ENCODE measurements at regions not wholly inside any gene's neighbourhood (a gene's known extent, or its start where the extent isn't known, plus 50 kb on each side); places are given as distances from the start of the nearest gene placed in this dataset.
"Not testable (repeated sequence)": the region's sequence is repeated elsewhere in the genome, so short reads cannot be mapped to it uniquely, and the experiment has no call there.

GRCh38 chr6:96276305-96276704 lies 245.3 kb upstream of the UFL1 start:
- H3K4me3 ChIP-seq (ENCODE audit: low read length) = no peak overlapping the region
- no peak for DNase-seq (ENCODE audit: low read depth, low spot score)

- no peak for DNase-seq (ENCODE audit: low read depth, low spot score)
- H3K4me3 ChIP-seq (ENCODE audit: low read length) = no peak overlapping the region
These were observed 244.8 kb upstream of the UFL1 start for GRCh38 chr6:96276856-96277255.

GRCh38 chr6:96279084-96279483 lies 242.5 kb upstream of the UFL1 start:
- DNase-seq (ENCODE audit: low read depth, low spot score) = no peak

DNA sequence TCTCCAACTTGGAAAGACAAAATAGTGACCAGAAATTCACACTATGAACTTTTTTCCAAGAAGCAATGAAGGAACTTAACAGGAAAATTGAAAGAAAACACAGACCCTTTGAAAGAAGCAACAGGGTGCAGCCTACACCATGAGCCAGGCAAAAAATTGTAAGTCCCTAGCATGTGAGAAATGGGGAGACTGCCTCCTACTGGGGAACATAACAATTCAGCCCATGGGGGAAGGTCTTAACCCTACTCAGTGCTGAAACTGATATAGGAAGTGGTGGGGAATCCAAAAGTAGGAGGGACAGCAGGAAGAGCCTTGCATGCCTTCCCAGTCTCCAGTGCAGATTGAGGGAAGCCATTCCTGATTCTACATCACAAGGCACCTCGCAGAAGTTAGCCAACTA lies 235.1 kb upstream of the UFL1 start:
- no peak for DNase-seq (ENCODE audit: low read depth, low spot score)

More at GRCh38 chr6:96279084-96279483, 242.5 kb upstream of the UFL1 start:
- no peak overlapping the region for H3K4me3 ChIP-seq (ENCODE audit: low read length)

DNA sequence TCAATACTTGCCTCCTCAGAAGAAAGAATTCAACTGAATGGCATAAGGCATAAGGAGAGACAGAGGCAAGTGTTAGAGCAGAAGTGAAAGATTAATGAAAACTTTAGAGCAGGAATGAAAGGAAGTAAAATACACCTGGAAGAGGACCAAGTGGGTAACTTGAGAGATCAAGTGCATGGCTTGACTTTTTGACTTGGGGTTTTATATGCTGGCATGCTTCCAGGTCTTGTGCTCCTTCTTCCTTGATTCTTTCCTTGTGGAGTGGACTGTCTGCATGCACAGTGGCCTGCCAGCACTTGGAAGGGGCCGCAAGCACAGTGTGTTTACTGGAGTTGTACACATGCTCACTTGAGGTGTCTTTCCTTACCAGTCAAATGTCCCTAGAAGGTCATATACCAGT lies 222.1 kb upstream of the UFL1 start:
- no peak for DNase-seq (ENCODE audit: low read depth, low spot score)
- H3K4me3 ChIP-seq (ENCODE audit: low read length) = no peak overlapping the region

More for the DNA sequence above, 235.1 kb upstream of the UFL1 start:
- H3K4me3 ChIP-seq (ENCODE audit: low read length) = no peak overlapping the region

GRCh38 chr6:96301023-96301422 lies 220.6 kb upstream of the UFL1 start:
- no peak overlapping the region for H3K4me3 ChIP-seq (ENCODE audit: low read length)
- DNase-seq (ENCODE audit: low read depth, low spot score) = no peak

- H3K4me3 ChIP-seq (ENCODE audit: low read length) = no peak overlapping the region
- DNase-seq (ENCODE audit: low read depth, low spot score) = no peak
These were observed 219.8 kb upstream of the UFL1 start for GRCh38 chr6:96301781-96302180.

DNA sequence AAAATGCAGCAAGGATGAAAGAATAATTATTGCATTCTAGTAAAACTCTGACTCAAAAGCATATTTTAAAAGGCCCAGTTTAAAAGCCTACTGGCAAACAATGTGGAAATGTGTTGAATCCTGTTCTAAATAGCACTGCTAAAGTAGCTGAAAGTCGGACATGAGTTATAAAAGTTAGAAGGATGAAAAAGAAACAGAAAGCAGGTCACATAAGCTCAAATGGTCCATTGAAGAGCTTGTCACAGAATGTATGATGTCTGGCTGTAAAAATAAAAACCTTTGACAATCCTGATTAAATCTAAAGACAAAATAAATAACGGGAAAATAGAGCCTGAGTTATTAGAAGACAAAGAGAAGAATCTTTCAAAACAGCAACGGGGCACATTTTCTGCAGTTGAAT lies 218.6 kb upstream of the UFL1 start:
- DNase-seq (ENCODE audit: low read depth, low spot score) = no peak
- no peak overlapping the region for H3K4me3 ChIP-seq (ENCODE audit: low read length)

- DNase-seq (ENCODE audit: low read depth, low spot score) = no peak
- H3K4me3 ChIP-seq (ENCODE audit: low read length) = no peak overlapping the region
These were observed 216.6 kb upstream of the UFL1 start for GRCh38 chr6:96304997-96305396.

DNA sequence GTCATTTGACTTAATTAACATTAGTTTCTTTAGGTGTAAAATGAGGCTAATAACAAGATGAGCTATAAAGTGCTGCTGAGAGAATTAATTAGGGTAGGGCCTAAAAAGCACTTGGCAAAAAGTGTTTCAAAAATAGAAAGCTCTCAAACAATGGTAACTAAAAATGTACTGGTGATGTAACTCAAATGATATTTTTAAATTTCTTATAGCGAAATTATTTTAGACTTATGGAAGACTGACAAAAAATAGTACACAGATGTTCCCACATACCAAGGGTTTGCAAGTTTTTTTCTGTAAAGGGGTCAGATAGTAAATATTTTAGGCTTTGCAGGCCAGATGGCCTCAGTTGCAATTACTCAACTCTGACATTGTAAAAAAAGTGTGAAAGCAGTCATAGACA lies 190.7 kb upstream of the UFL1 start:
- DNase-seq (ENCODE audit: low read depth, low spot score) = no peak
- H3K4me3 ChIP-seq (ENCODE audit: low read length) = no peak overlapping the region

DNA sequence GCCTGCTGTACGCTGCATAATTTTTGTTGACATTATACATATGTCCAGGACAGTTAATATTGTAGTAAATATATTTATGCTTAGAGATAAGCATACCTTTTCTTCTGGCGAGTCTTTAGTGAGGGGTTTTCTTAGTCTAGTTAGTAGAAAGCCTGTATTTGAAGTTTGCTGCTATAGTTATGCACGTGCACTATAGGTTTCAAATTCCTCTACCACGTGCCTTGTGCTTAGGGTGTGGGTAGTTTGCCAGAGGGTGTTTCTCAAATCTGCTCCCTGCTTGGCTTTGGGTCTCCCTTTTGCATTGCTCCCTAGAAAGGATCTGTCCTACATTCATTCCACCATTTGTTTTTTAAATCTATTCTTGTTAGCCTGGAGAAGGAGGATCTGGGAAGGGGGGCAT lies 181.4 kb upstream of the UFL1 start:
- H3K4me3 ChIP-seq (ENCODE audit: low read length) = no peak overlapping the region
- no peak for DNase-seq (ENCODE audit: low read depth, low spot score)

DNA sequence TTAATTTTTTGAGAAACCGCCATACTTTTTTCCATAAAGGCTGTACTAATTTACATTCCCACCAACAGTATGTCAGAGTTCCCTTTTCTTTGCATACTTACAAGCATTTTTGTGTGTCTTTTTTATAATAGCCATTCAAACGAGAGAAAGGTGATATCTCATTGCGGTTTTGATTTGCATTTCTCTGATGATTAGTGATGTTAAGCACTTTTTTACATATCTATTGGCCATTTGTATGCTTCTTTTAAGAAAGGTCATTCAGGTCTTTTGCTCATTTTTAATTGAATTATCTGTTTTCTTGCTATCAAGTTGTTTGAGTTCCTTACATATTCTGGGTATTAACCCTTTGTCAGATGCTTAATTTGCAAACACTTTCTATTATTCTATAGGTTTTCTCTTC lies 176.1 kb upstream of the UFL1 start:
- DNase-seq (ENCODE audit: low read depth, low spot score) = no peak
- no peak overlapping the region for H3K4me3 ChIP-seq (ENCODE audit: low read length)

GRCh38 chr6:96381246-96381645 lies 140.4 kb upstream of the UFL1 start:
- no peak overlapping the region for H3K4me3 ChIP-seq (ENCODE audit: low read length)
- DNase-seq (ENCODE audit: low read depth, low spot score) = no peak

- H3K4me3 ChIP-seq (ENCODE audit: low read length) = no peak overlapping the region
These were observed 129.7 kb upstream of the UFL1 start for GRCh38 chr6:96391776-96392360.

GRCh38 chr6:96394727-96395126 lies 126.9 kb upstream of the UFL1 start:
- no peak for DNase-seq (ENCODE audit: low read depth, low spot score)
- H3K4me3 ChIP-seq (ENCODE audit: low read length) = no peak overlapping the region

More at GRCh38 chr6:96391776-96392360, 129.7 kb upstream of the UFL1 start:
- DNase-seq (ENCODE audit: low read depth, low spot score) = peak; percentile 51

- no peak for DNase-seq (ENCODE audit: low read depth, low spot score)
These were observed 111.1 kb upstream of the UFL1 start for GRCh38 chr6:96410467-96410866.

DNA sequence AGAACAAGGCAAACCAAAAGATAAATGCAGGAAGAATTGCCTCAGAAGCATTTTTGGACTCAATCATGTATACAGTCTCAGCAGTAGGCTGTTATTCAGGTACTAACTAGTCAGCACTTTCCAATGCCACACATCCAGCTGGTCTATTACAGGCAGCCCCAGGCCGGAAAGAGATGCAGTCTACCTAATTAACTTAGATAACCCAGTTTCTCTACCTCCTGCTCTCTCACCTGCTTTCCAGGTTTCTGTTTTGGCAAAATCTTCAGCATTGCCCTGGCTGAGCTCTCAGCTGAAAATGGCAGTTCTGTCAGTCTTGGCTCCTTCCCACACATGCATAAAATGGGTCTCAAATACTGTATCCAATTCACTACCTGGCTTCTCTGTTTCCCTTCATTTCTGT lies 101.3 kb upstream of the UFL1 start:
- DNase-seq (ENCODE audit: low read depth, low spot score) = no peak
- no peak overlapping the region for H3K4me3 ChIP-seq (ENCODE audit: low read length)

More at GRCh38 chr6:96410467-96410866, 111.1 kb upstream of the UFL1 start:
- no peak overlapping the region for H3K4me3 ChIP-seq (ENCODE audit: low read length)

DNA sequence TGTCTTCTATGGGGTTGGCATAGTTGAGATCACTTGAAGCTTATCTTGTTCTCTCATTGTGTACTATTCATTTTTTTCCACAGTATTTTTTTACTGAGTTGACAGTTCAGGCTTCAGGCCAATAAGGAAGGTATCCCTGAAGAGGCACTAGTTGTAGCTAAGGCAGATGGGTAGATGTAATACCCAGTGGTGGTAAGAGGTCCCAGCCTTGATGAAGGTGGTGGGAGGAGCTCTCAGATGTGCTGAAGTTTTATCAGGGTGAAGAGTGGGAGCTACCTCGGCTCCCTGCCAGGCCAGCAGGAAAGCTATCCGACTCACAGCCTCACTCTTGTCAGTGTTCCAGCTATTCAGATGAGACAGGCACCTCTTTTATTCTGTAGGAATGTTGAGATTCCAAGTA lies 87.7 kb upstream of the UFL1 start:
- no peak for DNase-seq (ENCODE audit: low read depth, low spot score)
- H3K4me3 ChIP-seq (ENCODE audit: low read length) = no peak overlapping the region

DNA sequence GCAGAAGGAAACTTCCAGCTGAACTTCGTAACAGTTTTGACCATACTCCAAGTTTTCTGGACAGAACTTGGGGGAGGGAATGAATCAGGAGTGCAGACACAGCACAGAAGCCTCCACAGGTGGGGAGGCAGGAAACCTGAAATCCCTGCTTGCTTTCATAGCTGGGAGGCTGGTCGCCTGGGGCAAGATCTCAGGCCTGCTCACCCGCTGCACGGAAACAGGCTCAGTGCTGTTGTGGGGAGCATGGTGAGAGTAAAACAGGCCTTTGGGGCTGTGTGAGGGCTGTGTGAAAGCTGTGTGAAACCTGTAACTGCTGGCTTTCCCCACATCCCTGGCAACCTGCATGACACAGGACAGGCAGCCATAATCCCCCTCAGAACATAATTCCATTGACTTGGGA lies 85.2 kb upstream of the UFL1 start:
- H3K4me3 ChIP-seq (ENCODE audit: low read length) = no peak overlapping the region
- no peak for DNase-seq (ENCODE audit: low read depth, low spot score)

- H3K4me3 ChIP-seq (ENCODE audit: low read length); DNase-seq (ENCODE audit: low read depth, low spot score): not testable (repeated sequence)
These were observed 84.4 kb upstream of the UFL1 start for GRCh38 chr6:96437228-96437627.

- no peak for DNase-seq (ENCODE audit: low read depth, low spot score)
These were observed 71.4 kb upstream of the UFL1 start for GRCh38 chr6:96450082-96450769.

More at GRCh38 chr6:96450082-96450769, 71.4 kb upstream of the UFL1 start:
- no peak overlapping the region for H3K4me3 ChIP-seq (ENCODE audit: low read length)
